ENCODE measurements at regions not wholly inside any gene's neighbourhood (a gene's known extent, or its start where the extent isn't known, plus 50 kb on each side); places are given as distances from the start of the nearest gene placed in this dataset.

- DNase-seq (ENCODE audit: low spot score): no peak
- no peak for TF ChIP-seq CTCF (IDR thresholded peaks at IDR 0.05; ENCODE audit: extremely low read depth, insufficient read depth, missing control alignments)
- in situ Hi-C loops (cut with MboI; ENCODE audit: low pct_unique_long_range_greater_than_20kb, low sequenced_read_pairs, unreplicated experiment): no loop called here
Observed at GRCh38 chr10:105879401-105879800, 1238.3 kb downstream of the SORCS3 start.

- TF ChIP-seq CTCF (IDR thresholded peaks at IDR 0.05; ENCODE audit: extremely low read depth, insufficient read depth, missing control alignments): no peak
- in situ Hi-C loops (cut with MboI; ENCODE audit: low pct_unique_long_range_greater_than_20kb, low sequenced_read_pairs, unreplicated experiment): no loop called here
- no peak for DNase-seq (ENCODE audit: low spot score)
Observed at GRCh38 chr10:105875050-105875449, 1234.0 kb downstream of the SORCS3 start.

- in situ Hi-C loops (cut with MboI; ENCODE audit: low pct_unique_long_range_greater_than_20kb, low sequenced_read_pairs, unreplicated experiment): no loop called here
- DNase-seq (ENCODE audit: low spot score): no peak
- no peak for TF ChIP-seq CTCF (IDR thresholded peaks at IDR 0.05; ENCODE audit: extremely low read depth, insufficient read depth, missing control alignments)
Observed at GRCh38 chr10:105872665-105873064, 1231.6 kb downstream of the SORCS3 start.

- no peak for DNase-seq (ENCODE audit: low spot score)
Observed at GRCh38 chr10:105868935-105869334, 1227.8 kb downstream of the SORCS3 start.

GRCh38 chr10:105864854-105865253 is 1223.8 kb downstream of the SORCS3 start:
- no peak for DNase-seq (ENCODE audit: low spot score)
- in situ Hi-C loops (cut with MboI; ENCODE audit: low pct_unique_long_range_greater_than_20kb, low sequenced_read_pairs, unreplicated experiment): no loop called here
- no peak for TF ChIP-seq CTCF (IDR thresholded peaks at IDR 0.05; ENCODE audit: extremely low read depth, insufficient read depth, missing control alignments)

More at GRCh38 chr10:105868935-105869334, 1227.8 kb downstream of the SORCS3 start:
- TF ChIP-seq CTCF (IDR thresholded peaks at IDR 0.05; ENCODE audit: extremely low read depth, insufficient read depth, missing control alignments): no peak
- in situ Hi-C loops (cut with MboI; ENCODE audit: low pct_unique_long_range_greater_than_20kb, low sequenced_read_pairs, unreplicated experiment): no loop called here

GRCh38 chr10:105857268-105858264 is 1216.5 kb downstream of the SORCS3 start:
- DNase-seq (ENCODE audit: low spot score): no peak
- no peak for TF ChIP-seq CTCF (IDR thresholded peaks at IDR 0.05; ENCODE audit: extremely low read depth, insufficient read depth, missing control alignments)
- in situ Hi-C loops (cut with MboI; ENCODE audit: low pct_unique_long_range_greater_than_20kb, low sequenced_read_pairs, unreplicated experiment): no loop called here

All from GM13977 (cell line).